GM10266 (cell line): ENCODE measurements at regions not wholly inside any gene's neighbourhood (a gene's known extent, or its start where the extent isn't known, plus 50 kb on each side); places are given as distances from the start of the nearest gene placed in this dataset.

Experiments
- DNase-seq: peaks from one replicate; pipeline ENCODE4 v3.0.0; 2012; ENCODE audit errors: extremely low spot score
- TF ChIP-seq, protein P1 (sequence below): IDR thresholded peaks from 2 replicates; pipeline ENCODE4 v1.5.1; 2012; ENCODE audit warnings: mild to moderate bottlenecking, low read depth; ENCODE audit not compliant: control insufficient read depth, insufficient read depth; ENCODE audit errors: missing control alignments

DNA sequence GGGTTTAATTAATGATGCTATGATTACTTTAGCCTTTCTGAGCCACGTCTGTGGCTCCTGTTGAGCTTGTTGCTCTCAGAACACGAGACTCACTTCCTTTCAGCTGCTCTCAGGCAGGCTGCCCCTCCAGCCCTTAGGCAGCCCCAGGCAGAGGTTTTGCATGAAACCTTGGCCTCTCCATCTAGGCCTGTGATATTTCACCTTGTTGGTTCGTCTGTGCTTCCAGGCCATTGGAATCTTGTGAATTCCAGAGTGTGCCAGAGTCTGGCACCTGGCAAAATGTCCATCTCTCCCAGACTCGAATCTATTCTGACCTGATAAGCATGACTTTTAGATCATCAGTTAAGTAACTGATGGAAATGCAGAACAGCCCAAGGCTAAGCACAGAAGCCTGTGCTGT, 254.1 kb downstream of the LOXHD1 start:
- TF ChIP-seq, protein P1, sequence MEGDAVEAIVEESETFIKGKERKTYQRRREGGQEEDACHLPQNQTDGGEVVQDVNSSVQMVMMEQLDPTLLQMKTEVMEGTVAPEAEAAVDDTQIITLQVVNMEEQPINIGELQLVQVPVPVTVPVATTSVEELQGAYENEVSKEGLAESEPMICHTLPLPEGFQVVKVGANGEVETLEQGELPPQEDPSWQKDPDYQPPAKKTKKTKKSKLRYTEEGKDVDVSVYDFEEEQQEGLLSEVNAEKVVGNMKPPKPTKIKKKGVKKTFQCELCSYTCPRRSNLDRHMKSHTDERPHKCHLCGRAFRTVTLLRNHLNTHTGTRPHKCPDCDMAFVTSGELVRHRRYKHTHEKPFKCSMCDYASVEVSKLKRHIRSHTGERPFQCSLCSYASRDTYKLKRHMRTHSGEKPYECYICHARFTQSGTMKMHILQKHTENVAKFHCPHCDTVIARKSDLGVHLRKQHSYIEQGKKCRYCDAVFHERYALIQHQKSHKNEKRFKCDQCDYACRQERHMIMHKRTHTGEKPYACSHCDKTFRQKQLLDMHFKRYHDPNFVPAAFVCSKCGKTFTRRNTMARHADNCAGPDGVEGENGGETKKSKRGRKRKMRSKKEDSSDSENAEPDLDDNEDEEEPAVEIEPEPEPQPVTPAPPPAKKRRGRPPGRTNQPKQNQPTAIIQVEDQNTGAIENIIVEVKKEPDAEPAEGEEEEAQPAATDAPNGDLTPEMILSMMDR: no peak
- DNase-seq: no peak

DNA sequence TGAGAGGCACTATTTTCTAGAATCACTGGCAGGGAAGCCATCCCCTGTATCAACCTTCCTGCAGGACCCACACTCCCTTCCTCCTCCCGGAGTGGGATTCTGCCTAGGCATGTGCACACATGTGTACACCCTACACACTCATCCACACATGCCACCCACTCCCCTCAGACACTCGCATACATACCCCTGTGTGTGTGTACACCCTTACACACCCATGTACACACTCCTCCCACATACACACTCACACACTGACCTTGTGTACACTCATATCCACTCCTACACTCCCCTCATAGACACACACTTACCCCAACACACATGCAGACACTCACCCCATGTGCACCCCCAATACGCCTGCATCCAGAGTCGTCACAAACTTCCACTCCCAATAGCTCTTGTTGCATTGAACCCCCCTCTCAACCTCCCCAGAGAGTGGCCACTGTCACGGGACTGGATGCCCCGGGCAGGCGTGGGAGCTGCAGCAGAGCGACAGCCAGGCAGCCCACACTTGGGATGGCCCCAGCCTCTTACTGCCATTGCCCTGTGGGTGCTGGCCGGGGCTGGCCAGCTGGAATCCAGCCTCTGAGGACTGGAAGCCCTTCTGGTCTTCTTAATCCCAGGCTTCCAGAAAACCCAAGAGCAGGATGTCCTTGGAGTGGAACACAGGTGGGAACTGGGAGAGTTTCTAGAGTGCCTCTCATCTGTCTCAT, 251.0 kb downstream of the LOXHD1 start:
- DNase-seq: no peak
- TF ChIP-seq, protein P1: no peak

DNA sequence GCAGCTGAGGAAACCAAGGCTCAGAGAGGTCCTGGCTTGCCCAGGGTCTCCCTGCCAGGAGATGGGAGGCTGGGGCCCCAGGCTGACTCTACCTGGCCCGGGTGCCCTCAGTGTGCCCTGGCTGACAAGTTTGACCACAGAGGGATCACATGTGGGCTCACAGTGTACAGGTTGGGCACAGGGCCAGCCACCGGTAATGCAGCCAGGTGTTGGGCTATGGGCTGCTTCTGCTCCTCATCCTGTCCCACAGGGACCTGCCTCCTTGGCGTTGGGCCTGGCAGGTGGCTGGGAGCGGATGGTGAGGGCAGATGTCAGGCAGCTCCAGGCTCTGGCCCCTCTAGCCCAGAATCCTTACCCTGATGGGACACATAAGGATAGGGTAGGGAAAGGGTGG, 250.5 kb downstream of the LOXHD1 start:
- DNase-seq: no peak
- TF ChIP-seq, protein P1: no peak

DNA sequence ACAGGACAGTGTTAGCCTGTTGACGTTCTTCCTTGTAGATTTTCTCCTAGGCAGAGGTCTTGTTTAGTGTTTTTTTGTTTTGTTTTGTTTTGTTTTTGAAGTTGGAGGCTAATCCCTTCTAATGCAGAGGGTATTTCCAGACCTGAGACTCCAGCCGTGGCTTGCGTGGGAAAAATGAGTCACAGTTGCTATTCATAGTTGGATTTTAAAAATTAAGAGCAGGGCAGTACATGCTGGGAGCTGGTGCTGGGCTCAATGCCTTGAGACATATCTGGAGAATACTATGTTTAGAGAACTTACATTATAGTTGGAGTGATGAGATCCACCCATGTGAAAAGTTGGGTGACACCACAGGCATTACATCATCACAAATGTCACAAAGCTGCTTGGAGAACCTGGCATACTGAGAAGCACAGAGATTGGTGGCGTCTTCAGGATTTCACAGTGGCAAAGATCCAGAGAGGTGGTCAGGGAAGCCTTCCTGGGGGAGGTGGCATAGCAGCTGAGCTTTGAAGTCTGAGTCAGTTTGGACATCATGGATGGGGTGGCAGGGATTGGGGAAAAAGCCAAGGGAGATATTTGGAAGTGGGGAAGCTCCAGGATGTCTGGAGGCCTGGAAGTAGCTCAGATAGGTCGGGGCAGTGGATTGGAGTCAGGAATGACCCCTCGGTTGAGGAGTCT, 249.4 kb downstream of the LOXHD1 start:
- TF ChIP-seq, protein P1: no peak
- no peak for DNase-seq

DNA sequence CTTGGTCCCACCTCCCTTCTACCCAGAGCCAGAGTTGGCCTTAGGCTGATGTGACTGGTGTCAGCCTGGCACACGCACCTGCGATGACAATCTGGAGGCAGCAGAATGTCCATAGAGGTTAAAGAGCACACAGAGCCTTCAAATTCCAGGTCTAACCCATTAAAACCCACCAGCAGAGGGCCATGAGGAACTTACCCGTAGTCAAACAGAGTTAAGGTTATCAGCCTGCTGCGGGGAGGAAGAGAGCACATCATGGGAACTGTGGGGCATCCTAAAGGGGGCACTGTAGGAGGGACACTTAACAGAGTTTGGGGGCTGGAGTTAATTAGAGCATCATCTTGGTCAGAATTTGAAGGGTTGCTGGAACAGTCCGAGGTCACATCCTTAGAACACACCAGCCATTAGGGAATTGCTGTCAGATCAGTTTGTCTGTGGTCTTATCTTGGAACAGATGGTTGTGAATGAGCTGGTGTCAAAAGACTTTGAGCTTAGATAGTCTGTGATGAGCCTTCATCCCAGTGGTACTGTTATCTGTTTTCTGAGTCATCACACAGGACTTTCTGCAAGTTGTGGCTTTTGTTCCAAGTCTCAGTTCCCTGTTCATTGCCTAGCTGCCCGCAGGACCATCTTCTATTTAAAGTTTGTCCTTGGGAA, 248.6 kb downstream of the LOXHD1 start:
- TF ChIP-seq, protein P1: peak; percentile 5
- no peak for DNase-seq

DNA sequence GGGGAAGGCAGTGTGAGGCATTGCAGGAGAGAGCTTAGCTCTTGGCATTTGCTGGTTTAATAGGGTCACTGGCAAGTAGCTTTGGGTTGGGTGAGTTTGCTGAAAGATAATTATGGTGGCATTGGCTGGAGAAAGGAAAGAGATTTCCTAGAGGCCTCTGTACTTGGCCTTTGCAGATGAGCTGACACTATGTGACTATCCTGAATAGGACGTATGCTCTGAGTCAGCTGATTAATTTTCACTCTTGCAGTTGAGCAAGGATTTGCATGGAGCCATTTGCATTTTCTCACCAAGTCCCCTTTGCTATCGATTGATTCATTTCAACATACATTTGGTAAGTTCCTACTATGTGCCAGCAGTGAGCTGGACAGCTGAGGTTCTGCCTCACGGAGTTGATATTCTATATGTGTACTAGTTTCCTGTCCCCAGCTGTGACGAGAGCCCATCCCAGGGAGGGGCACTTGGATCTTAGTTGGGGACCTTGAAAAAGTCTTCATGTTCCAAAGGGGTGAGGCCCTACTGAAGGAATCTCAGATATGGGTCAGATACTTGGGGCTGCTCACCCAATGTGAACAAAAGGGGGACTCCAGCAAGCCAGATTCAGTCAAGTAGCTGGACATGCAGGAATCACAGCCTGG, 245.7 kb downstream of the LOXHD1 start:
- DNase-seq: no peak
- TF ChIP-seq, protein P1: no peak
